ENCODE measurements at regions not wholly inside any gene's neighbourhood (a gene's known extent, or its start where the extent isn't known, plus 50 kb on each side); places are given as distances from the start of the nearest gene placed in this dataset.

GRCh38 chr1:192949783-192950182 is 109.4 kb downstream of the UCHL5 start:
- no peak for DNase-seq (ENCODE audit: low spot score)

GRCh38 chr1:192950926-192951325 is 108.2 kb downstream of the UCHL5 start:
- DNase-seq (ENCODE audit: low spot score), result no peak

GRCh38 chr1:192951691-192952460 is 107.3 kb downstream of the UCHL5 start:
- DNase-seq (ENCODE audit: low spot score), result peak; percentile 82

- DNase-seq (ENCODE audit: low spot score), result no peak
Observed at GRCh38 chr1:192952646-192953045, 106.5 kb downstream of the UCHL5 start.

- no peak for DNase-seq (ENCODE audit: low spot score)
Observed at GRCh38 chr1:192954705-192955265, 104.4 kb downstream of the UCHL5 start.

GRCh38 chr1:192958350-192958749 is 100.8 kb downstream of the UCHL5 start:
- no peak for DNase-seq (ENCODE audit: low spot score)

GRCh38 chr1:192958871-192959270 is 100.3 kb downstream of the UCHL5 start:
- no peak for DNase-seq (ENCODE audit: low spot score)

- DNase-seq (ENCODE audit: low spot score), result no peak
Observed at GRCh38 chr1:192959657-192960186, 99.4 kb downstream of the UCHL5 start.

Data from kidney tubule cell (primary cell).